ENCODE measurements at regions not wholly inside any gene's neighbourhood (a gene's known extent, or its start where the extent isn't known, plus 50 kb on each side); places are given as distances from the start of the nearest gene placed in this dataset.

GRCh38 chr14:84592770-84593169 is 937.2 kb upstream of the FLRT2 start:
- no peak for TF ChIP-seq CTCF (IDR thresholded peaks at IDR 0.05)
- H3K27ac Mint-ChIP-seq (ENCODE audit: unreplicated experiment), result no peak overlapping the region
- H3K4me3 Mint-ChIP-seq (ENCODE audit: unreplicated experiment), result no peak overlapping the region
- no peaks in the 10 kb centered on the region for H3K36me3 Mint-ChIP-seq (ENCODE audit: unreplicated experiment)
- no peaks in the 10 kb centered on the region for H3K9me3 Mint-ChIP-seq (ENCODE audit: unreplicated experiment)
- DNase-seq (ENCODE audit: extremely low spot score, unreplicated experiment), result no peak
- no peaks in the 10 kb centered on the region for H3K27me3 Mint-ChIP-seq (ENCODE audit: unreplicated experiment)
- peaks cover 15% of the 10 kb centered on the region for H3K4me1 Mint-ChIP-seq (ENCODE audit: unreplicated experiment)

- Mint-ChIP-seq H3K36me3 (ENCODE audit: unreplicated experiment) (no peaks in the 10 kb centered on the region), H3K4me3 (ENCODE audit: unreplicated experiment) (no peak overlapping the region), H3K4me1 (ENCODE audit: unreplicated experiment) (no peaks in the 10 kb centered on the region), H3K9me3 (ENCODE audit: unreplicated experiment) (no peaks in the 10 kb centered on the region), H3K27ac (ENCODE audit: unreplicated experiment) (no peak overlapping the region), H3K27me3 (ENCODE audit: unreplicated experiment) (no peaks in the 10 kb centered on the region)
- TF ChIP-seq CTCF (IDR thresholded peaks at IDR 0.05), result no peak
- no peak for DNase-seq (ENCODE audit: extremely low spot score, unreplicated experiment)
These were observed 919.9 kb upstream of the FLRT2 start for GRCh38 chr14:84610086-84610485.

GRCh38 chr14:84622357-84622756 is 907.6 kb upstream of the FLRT2 start:
- no peaks in the 10 kb centered on the region for H3K27me3 Mint-ChIP-seq (ENCODE audit: unreplicated experiment)
- TF ChIP-seq CTCF (IDR thresholded peaks at IDR 0.05), result no peak
- no peak overlapping the region for H3K4me3 Mint-ChIP-seq (ENCODE audit: unreplicated experiment)
- no peaks in the 10 kb centered on the region for H3K36me3 Mint-ChIP-seq (ENCODE audit: unreplicated experiment)
- no peak overlapping the region for H3K27ac Mint-ChIP-seq (ENCODE audit: unreplicated experiment)
- no peak for DNase-seq (ENCODE audit: extremely low spot score, unreplicated experiment)
- H3K4me1 Mint-ChIP-seq (ENCODE audit: unreplicated experiment), result no peaks in the 10 kb centered on the region
- H3K9me3 Mint-ChIP-seq (ENCODE audit: unreplicated experiment), result peaks cover 6% of the 10 kb centered on the region

GRCh38 chr14:84643446-84643845 is 886.5 kb upstream of the FLRT2 start:
- H3K36me3 Mint-ChIP-seq (ENCODE audit: unreplicated experiment), result no peaks in the 10 kb centered on the region
- H3K4me1 Mint-ChIP-seq (ENCODE audit: unreplicated experiment), result peaks cover 29% of the 10 kb centered on the region
- H3K27ac Mint-ChIP-seq (ENCODE audit: unreplicated experiment), result no peak overlapping the region
- H3K4me3 Mint-ChIP-seq (ENCODE audit: unreplicated experiment), result no peak overlapping the region
- no peaks in the 10 kb centered on the region for H3K9me3 Mint-ChIP-seq (ENCODE audit: unreplicated experiment)
- H3K27me3 Mint-ChIP-seq (ENCODE audit: unreplicated experiment), result no peaks in the 10 kb centered on the region
- no peak for DNase-seq (ENCODE audit: extremely low spot score, unreplicated experiment)
- TF ChIP-seq CTCF (IDR thresholded peaks at IDR 0.05), result no peak

- no peak overlapping the region for H3K4me3 Mint-ChIP-seq (ENCODE audit: unreplicated experiment)
- no peak for TF ChIP-seq CTCF (IDR thresholded peaks at IDR 0.05)
- H3K36me3 Mint-ChIP-seq (ENCODE audit: unreplicated experiment), result no peaks in the 10 kb centered on the region
- H3K27ac Mint-ChIP-seq (ENCODE audit: unreplicated experiment), result no peak overlapping the region
- peaks cover 12% of the 10 kb centered on the region for H3K4me1 Mint-ChIP-seq (ENCODE audit: unreplicated experiment)
- no peaks in the 10 kb centered on the region for H3K27me3 Mint-ChIP-seq (ENCODE audit: unreplicated experiment)
- H3K9me3 Mint-ChIP-seq (ENCODE audit: unreplicated experiment), result peaks cover 9% of the 10 kb centered on the region
- DNase-seq (ENCODE audit: extremely low spot score, unreplicated experiment), result no peak
These were observed 883.0 kb upstream of the FLRT2 start for GRCh38 chr14:84646786-84647500.

Data from osteocyte (in vitro differentiated cells).